Panc1 (cell line): ENCODE measurements at regions not wholly inside any gene's neighbourhood (a gene's known extent, or its start where the extent isn't known, plus 50 kb on each side); places are given as distances from the start of the nearest gene placed in this dataset.

Experiments
- ATAC-seq: fragments of 200-7000 bp; cut with Tn5 transposase; 2 replicates; pipeline ENCODE4 v1.9.1; 2020; ENCODE audit warnings: mild to moderate bottlenecking, moderate library complexity
- BruUV-seq: library from RNA; stranded (reverse); fragments of 400-500 nt; replicated peaks from 2 replicates; lab custom pipeline; 2021; lab: Mats Ljungman, UMichigan
- CTCF ChIA-PET: fragments of 300-600 bp; sonication (Branson Sonifier 250); formaldehyde crosslinking; loops from one replicate; lab custom pipeline; 2022; ENCODE audit warnings: antibody characterized with exemption; lab: Charles Lee
- POLR2A ChIA-PET: fragments of 300-600 bp; sonication (Branson Sonifier 250); formaldehyde crosslinking; loops from one replicate; lab custom pipeline; 2022; ENCODE audit warnings: antibody characterized with exemption; lab: Charles Lee
- DNase-seq: peaks from one replicate; pipeline ENCODE4 v3.0.0-alpha.2; 2010; ENCODE audit warnings: low read depth, low spot score
- H3K27ac ChIP-seq: 2 replicates; pipeline ENCODE4 v1.5.1; 2011; ENCODE audit warnings: mild to moderate bottlenecking, low read length, inconsistent platforms
- H3K27me3 ChIP-seq: fragments of 200-500 bp; sonication (Bioruptor generic); 2 replicates; pipeline ENCODE4 v1.6.0; 2014; ENCODE audit warnings: low read length, inconsistent platforms; ENCODE audit not compliant: control insufficient read depth, insufficient read depth
- H3K36me3 ChIP-seq: fragments of 200-500 bp; sonication (Bioruptor generic); 2 replicates; pipeline ENCODE4 v1.5.1; 2014; ENCODE audit warnings: inconsistent platforms, mild to moderate bottlenecking, low read length, moderate library complexity; ENCODE audit not compliant: control insufficient read depth, insufficient read depth
- H3K4me1 ChIP-seq: 2 replicates; pipeline ENCODE4 v1.5.1; 2011; ENCODE audit warnings: inconsistent platforms, mild to moderate bottlenecking, low read length, moderate library complexity; ENCODE audit not compliant: control insufficient read depth, insufficient read depth
- H3K4me3 ChIP-seq, 2 experiments: 2 replicates each; pipeline ENCODE4 v1.5.1; 2011 to 2012; ENCODE audit warnings: low read depth in 2 of 2, low read length in 2 of 2, mild to moderate bottlenecking in 2 of 2, inconsistent platforms in 1 of 2, moderate library complexity in 1 of 2
- H3K9me3 ChIP-seq: fragments of 200-500 bp; sonication (Bioruptor generic); 2 replicates; pipeline ENCODE4 v1.5.1; 2014; ENCODE audit warnings: low read depth, mild to moderate bottlenecking, inconsistent platforms, low read length, moderate library complexity; ENCODE audit not compliant: control insufficient read depth, insufficient read depth
- CTCF ChIP-seq: fragments of 450-650 bp; IDR thresholded peaks from 2 replicates; pipeline ENCODE4 v1.5.1; 2017; ENCODE audit warnings: mild to moderate bottlenecking
- POLR2AphosphoS5 ChIP-seq: IDR thresholded peaks from 2 replicates; pipeline ENCODE4 v1.6.1; 2012; ENCODE audit warnings: mild to moderate bottlenecking, low read depth, low read length, moderate library complexity
- REST ChIP-seq, 2 experiments: IDR thresholded peaks; 2 replicates each; pipeline ENCODE4 v1.6.1; 2011 to 2012; ENCODE audit warnings: low read depth in 2 of 2, control low read depth in 1 of 2, low read length in 1 of 2, mild to moderate bottlenecking in 1 of 2, moderate library complexity in 1 of 2; ENCODE audit not compliant: insufficient read depth in 1 of 2
- SIN3A ChIP-seq: IDR thresholded peaks from 2 replicates; pipeline ENCODE4 v1.6.1; 2012; ENCODE audit warnings: low read depth, mild to moderate bottlenecking, low read length, moderate library complexity, borderline replicate concordance; ENCODE audit not compliant: insufficient read depth
- TCF7L2 ChIP-seq: IDR thresholded peaks from 2 replicates; pipeline ENCODE4 v1.6.1; 2011; ENCODE audit warnings: mild to moderate bottlenecking, low read depth, low read length, inconsistent platforms
- in situ Hi-C: cut with HindIII; loops from 2 replicates; pipeline ENCODE4 v1.10.0; 2016; ENCODE audit warnings: low sequenced_read_pairs, low pct_unique_long_range_greater_than_20kb
- intact Hi-C: fragments of 100-400 bp; cut with micrococcal nuclease; formaldehyde crosslinking; loops from one replicate; pipeline ENCODE4 v1.10.0; 2022; ENCODE audit not compliant: unreplicated experiment

GRCh38 chr3:102176333-102177050, 258.3 kb upstream of the ZPLD1 start:
- Histone ChIP-seq H3K9me3 (no peaks in the 10 kb centered on the region), H3K27me3 (no peaks in the 10 kb centered on the region), H3K4me3 (no peak overlapping the region), H3K4me1 (0 out of 2 replicates have a peak, but pooled peaks cover 2% of the 10 kb centered on the region), H3K27ac (no peak overlapping the region), H3K36me3 (no peaks in the 10 kb centered on the region)
- no TSS peak for BruUV-seq
- ChIA-PET CTCF (interaction anchor here (0.7 kb wide), 2 partner anchors 245 to 455 kb away, joined by 7 to 10 read pairs; no protein-coding TSS in a partner anchor), POLR2A (interaction anchor here (0.7 kb wide), 1 partner anchor 909 kb away, joined by 11 read pairs; no protein-coding TSS in a partner anchor)
- no peak for ATAC-seq
- no peak for DNase-seq
- intact Hi-C loops: no loop called here
- TF ChIP-seq CTCF (no peak), REST (IDR thresholded peaks at IDR 0.05; ENCODE audit: insufficient read depth in 1 of 2, low read depth in 2 of 2, low read length in 1 of 2) (no peak)
- in situ Hi-C loops: no loop called here

- Histone ChIP-seq H3K36me3 (no peaks in the 10 kb centered on the region), H3K27ac (no peak overlapping the region), H3K4me1 (0 out of 2 replicates have a peak, but pooled peaks cover 2% of the 10 kb centered on the region), H3K9me3 (no peaks in the 10 kb centered on the region), H3K4me3 (no peak overlapping the region), H3K27me3 (no peaks in the 10 kb centered on the region)
- TF ChIP-seq REST (IDR thresholded peaks at IDR 0.05; ENCODE audit: insufficient read depth in 1 of 2, low read depth in 2 of 2, low read length in 1 of 2) (no peak), POLR2AphosphoS5 (no peak), TCF7L2 (no peak), SIN3A (no peak), CTCF (no peak)
- intact Hi-C loops: no loop called here
- DNase-seq (no peak), ATAC-seq (no peak)
- in situ Hi-C loops: no loop called here
- POLR2A ChIA-PET: interaction anchor here (0.7 kb wide), 1 partner anchor 908 kb away, joined by 11 read pairs; no protein-coding TSS in a partner anchor
- BruUV-seq: no TSS peak
- CTCF ChIA-PET: interaction anchor here (0.7 kb wide), 2 partner anchors 246 to 456 kb away, joined by 7 to 10 read pairs; no protein-coding TSS in a partner anchor
These were observed 257.6 kb upstream of the ZPLD1 start for GRCh38 chr3:102177075-102177755.
